ENCODE measurements at regions not wholly inside any gene's neighbourhood (a gene's known extent, or its start where the extent isn't known, plus 50 kb on each side); places are given as distances from the start of the nearest gene placed in this dataset.
"Not testable (repeated sequence)": the region's sequence is repeated elsewhere in the genome, so short reads cannot be mapped to it uniquely, and the experiment has no call there.

DNA sequence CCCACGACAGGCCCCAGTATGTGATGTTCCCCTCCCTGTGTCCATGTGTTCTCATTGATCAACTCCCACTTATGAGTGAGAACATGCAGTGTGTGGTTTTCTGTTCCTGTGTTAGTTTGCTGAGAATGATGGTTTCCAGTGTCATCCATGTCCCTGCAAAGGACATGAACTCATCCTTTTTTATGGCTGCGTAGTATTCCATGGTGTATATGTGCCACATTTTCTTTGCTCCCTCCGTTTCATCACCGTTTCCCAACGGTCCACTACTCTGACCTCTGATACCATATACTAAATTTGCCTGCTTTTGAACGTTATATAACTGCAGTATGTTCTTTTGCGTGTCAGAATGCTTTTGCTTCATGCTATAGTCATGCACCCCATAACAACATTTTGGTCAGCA is 94.0 kb upstream of the SCAF8 start:
- not testable (repeated sequence) for H3K4me3 Mint-ChIP-seq; H3K4me1 Mint-ChIP-seq; DNase-seq (ENCODE audit: low spot score in 2 of 2); ATAC-seq; H3K36me3 Mint-ChIP-seq; H3K9me3 Mint-ChIP-seq; H3K27ac Mint-ChIP-seq

DNA sequence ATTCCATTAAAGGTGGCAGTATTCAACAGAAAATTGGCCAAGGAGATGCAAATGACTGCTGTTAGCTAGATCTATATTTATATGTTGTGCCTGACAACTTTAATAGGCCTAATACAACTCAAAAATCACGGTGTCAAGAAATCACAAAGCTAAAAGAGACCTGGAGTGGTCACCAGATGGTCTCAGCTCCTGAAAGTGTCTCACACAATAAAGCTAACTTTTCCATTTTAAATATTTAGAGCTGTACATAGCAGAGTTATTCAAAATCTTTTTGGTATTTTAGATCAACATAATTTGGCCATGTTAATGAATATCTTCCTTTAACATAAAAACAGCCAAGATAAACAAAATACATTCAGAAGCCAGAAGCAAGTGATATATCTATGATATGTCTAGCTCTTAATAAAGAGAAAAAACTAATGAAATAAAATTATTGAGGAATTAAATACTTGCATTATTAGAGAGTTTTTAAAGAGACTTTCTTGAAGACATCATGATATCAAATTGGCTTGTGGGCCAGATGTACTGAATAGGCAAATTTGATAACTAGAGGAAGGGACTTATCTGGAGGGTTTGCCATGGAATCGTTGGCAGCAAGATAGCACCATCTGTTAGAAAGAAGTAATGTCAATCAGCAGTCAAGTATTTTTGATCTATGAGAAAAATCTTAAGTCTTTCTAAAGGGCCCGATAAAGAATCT is 84.9 kb upstream of the SCAF8 start:
- Mint-ChIP-seq H3K36me3 (no peaks in the 10 kb centered on the region), H3K9me3 (no peaks in the 10 kb centered on the region), H3K4me1 (no peaks in the 10 kb centered on the region), H3K27ac (no peak overlapping the region), H3K4me3 (no peak overlapping the region)
- DNase-seq (ENCODE audit: low spot score in 2 of 2) (no peak), ATAC-seq (no peak)

DNA sequence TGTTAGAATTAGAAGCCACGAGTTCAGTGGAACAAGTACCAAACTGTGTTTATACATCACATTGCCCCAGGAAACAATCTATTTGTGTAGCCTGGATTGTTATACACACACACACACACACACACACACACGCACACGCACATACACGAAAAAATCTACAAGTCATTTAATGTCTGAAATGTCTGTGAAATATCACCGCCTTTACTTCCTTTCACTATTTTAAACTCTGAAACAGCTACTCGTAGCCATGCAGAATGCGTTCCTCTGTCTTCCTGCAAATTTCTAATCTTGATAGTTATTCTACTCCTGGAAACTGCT is 84.4 kb upstream of the SCAF8 start:
- no peaks in the 10 kb centered on the region for H3K4me1 Mint-ChIP-seq
- no peak overlapping the region for H3K27ac Mint-ChIP-seq
- ATAC-seq (no peak), DNase-seq (ENCODE audit: low spot score in 2 of 2) (no peak)
- no peak overlapping the region for H3K4me3 Mint-ChIP-seq
- H3K9me3 Mint-ChIP-seq = no peaks in the 10 kb centered on the region
- H3K36me3 Mint-ChIP-seq = no peaks in the 10 kb centered on the region

DNA sequence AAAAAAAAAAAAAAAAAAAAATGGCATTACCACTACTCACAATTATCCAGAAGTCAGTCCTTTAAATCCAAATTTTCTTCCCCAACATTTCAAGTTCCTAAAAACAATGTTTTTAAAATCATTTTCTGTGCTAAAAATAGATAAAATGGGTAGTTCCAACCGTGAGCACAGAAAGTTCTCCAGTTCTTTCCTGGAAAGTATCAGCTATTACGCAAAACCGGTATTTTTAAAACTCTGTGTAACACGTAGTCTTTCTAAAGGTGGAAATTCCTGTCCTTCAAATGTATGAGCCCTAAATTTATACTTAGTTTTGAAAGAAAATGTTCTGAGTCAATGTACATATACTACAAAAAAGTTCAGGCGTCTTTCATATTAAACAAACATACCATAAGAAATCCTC is 83.5 kb upstream of the SCAF8 start:
- H3K4me3 Mint-ChIP-seq = no peak overlapping the region
- H3K4me1 Mint-ChIP-seq = no peaks in the 10 kb centered on the region
- no peak for DNase-seq (ENCODE audit: low spot score in 2 of 2)
- H3K9me3 Mint-ChIP-seq = no peaks in the 10 kb centered on the region
- no peak overlapping the region for H3K27ac Mint-ChIP-seq
- H3K36me3 Mint-ChIP-seq = no peaks in the 10 kb centered on the region
- ATAC-seq = no peak

DNA sequence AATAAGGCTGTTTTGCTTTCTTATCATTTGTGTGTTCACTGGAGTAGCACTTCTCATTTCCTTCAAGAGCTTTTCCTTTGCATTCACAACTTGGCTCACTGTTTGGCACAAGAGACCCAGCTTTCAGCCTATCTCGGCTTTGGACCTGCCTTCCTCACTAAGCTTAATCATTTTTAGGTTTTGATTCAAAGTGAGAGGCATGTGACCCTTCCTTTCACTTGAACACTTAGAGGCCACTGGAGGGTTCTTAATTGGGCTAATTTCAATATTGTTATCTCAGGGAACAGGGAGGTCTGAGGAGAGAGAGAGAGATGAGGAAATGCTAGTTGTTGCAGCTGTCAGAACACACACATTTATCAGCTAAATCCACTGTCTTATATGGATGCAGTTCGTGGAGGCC is 82.9 kb upstream of the SCAF8 start:
- Mint-ChIP-seq H3K4me3 (no peak overlapping the region), H3K9me3 (no peaks in the 10 kb centered on the region), H3K4me1 (no peaks in the 10 kb centered on the region), H3K27ac (no peak overlapping the region), H3K36me3 (no peaks in the 10 kb centered on the region)
- ATAC-seq (no peak), DNase-seq (ENCODE audit: low spot score in 2 of 2) (no peak)

DNA sequence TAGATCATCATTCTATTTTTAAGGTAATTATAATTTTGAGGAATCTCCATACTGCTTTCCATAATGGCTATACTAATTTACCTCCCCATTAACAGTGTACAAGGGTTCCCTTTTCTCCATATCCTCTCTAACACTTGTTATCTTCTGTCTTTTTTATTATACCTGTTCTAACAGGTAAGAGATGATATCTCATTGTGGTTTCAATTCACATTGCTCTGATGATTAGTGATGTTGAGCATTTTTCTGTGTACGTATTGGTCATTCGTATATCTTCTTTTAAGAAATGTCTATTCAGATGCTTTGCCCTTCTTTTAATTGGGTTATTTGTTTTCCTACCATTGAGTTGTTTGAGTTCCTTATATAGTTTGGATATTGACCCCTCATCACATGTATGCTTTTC is 81.6 kb upstream of the SCAF8 start:
- Mint-ChIP-seq H3K36me3 (no peaks in the 10 kb centered on the region), H3K9me3 (no peaks in the 10 kb centered on the region), H3K4me1 (no peaks in the 10 kb centered on the region)

DNA sequence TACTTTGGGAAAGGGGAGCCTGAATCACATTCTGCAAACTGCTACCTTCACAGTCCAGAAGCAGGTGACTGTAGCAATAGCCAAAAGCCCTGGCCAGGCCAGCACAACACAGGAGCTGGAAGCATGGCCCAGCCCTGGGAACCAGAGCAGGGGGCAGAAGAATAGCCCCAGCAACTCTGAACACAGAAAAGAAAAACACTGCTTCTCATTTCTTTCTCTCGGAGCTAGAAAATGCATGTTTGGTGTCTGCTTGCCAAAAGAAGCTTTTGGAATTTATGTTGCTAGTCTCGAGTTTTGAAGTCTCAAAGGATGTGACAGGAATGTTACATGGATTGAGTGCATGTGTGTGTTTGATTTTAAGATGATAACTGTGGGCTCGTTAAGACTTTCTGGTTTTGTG is 79.8 kb upstream of the SCAF8 start:
- DNase-seq (ENCODE audit: low spot score in 2 of 2) (no peak), ATAC-seq (no peak)
- Mint-ChIP-seq H3K4me1 (no peaks in the 10 kb centered on the region), H3K27ac (no peak overlapping the region), H3K36me3 (no peaks in the 10 kb centered on the region), H3K4me3 (no peak overlapping the region), H3K9me3 (no peaks in the 10 kb centered on the region)

More for the DNA sequence above, 81.6 kb upstream of the SCAF8 start:
- Mint-ChIP-seq H3K27ac (no peak overlapping the region), H3K4me3 (no peak overlapping the region)
- DNase-seq (ENCODE audit: low spot score in 2 of 2) (no peak), ATAC-seq (no peak)

DNA sequence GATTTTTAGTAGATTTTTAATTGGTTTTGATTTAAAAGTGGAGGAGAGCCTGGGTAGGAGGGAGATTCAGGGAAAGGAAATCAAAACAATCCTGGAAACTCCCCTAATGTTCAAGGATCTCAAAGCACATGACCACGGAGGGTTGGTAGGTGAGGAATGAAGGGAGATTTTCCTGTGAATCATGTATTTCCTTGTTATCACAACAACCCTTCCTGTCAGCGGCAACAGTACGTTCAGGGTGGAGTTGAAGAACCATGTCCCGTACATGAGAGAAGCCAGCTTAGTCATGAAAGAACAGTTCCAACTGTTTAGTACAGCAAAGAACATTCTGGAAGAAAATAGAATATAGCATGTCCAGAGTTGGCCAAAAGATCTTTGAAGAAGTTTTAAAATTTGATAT is 79.4 kb upstream of the SCAF8 start:
- H3K27ac Mint-ChIP-seq = no peak overlapping the region
- ATAC-seq = no peak
- H3K9me3 Mint-ChIP-seq = no peaks in the 10 kb centered on the region
- H3K4me1 Mint-ChIP-seq = no peaks in the 10 kb centered on the region
- DNase-seq (ENCODE audit: low spot score in 2 of 2) = no peak
- H3K4me3 Mint-ChIP-seq = no peak overlapping the region
- no peaks in the 10 kb centered on the region for H3K36me3 Mint-ChIP-seq

DNA sequence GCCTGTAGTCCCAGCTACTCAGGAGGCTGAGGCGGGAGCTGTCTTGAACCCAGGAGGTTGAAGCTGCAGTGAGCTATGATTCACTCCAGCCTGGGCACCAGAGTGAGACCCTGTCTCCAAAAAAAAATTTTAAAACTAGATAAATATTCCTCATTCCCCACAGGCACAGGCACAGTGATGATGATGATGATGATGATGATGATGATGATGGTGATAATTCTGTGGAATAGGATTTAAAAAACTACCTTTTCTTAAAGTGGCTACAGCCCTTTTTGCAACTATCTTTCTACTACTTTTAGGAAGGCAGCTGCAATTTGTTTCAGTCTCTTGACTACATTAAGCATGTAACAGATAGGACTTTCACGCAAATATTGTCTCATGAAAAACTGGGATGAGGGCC is 76.6 kb upstream of the SCAF8 start:
- Mint-ChIP-seq H3K27ac (no peak overlapping the region), H3K4me3 (no peak overlapping the region), H3K9me3 (no peaks in the 10 kb centered on the region), H3K4me1 (no peaks in the 10 kb centered on the region), H3K36me3 (no peaks in the 10 kb centered on the region)
- ATAC-seq (no peak), DNase-seq (ENCODE audit: low spot score in 2 of 2) (no peak)

DNA sequence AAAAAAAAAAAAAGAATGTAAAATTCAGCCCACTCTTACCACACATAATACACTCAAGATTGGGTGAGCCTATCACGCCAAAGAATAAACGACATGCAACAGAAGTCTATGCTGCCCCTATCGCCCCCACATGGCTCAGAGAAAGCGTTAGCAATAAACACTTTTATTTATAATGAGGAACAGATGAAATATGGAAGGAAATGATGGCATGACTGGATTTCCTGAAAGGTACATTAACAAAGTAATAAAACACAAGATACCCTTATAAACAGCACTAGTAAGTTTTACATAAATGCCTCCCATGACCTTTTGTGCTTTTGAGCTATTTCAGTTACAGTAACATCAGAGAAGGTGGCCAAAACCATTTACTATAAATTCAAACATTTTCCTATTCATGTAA is 71.4 kb upstream of the SCAF8 start:
- Mint-ChIP-seq H3K27ac (no peak overlapping the region), H3K9me3 (no peaks in the 10 kb centered on the region), H3K4me3 (no peak overlapping the region), H3K36me3 (no peaks in the 10 kb centered on the region), H3K4me1 (no peaks in the 10 kb centered on the region)
- no peak for DNase-seq (ENCODE audit: low spot score in 2 of 2)
- no peak for ATAC-seq

DNA sequence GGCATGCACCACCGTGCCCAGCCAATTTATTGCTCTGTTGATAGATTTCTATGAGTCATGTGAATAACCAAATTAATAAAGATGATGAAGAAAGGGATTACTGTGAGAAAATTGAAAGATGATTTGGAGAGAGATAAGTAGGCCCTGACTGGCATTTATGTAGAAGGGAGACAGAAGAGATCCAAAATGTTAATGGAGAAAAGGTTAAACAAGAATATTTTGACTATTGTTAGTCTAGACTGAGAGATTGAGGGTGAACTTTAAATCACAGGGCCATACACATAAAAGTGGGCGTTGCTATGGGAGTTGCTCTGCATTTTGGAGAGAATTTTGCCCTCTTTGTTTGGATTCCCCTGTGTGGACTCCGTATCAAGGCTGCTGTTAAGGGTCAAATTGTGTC is 68.9 kb upstream of the SCAF8 start:
- Mint-ChIP-seq H3K4me3 (no peak overlapping the region), H3K4me1 (no peaks in the 10 kb centered on the region), H3K36me3 (no peaks in the 10 kb centered on the region), H3K9me3 (no peaks in the 10 kb centered on the region), H3K27ac (no peak overlapping the region)
- DNase-seq (ENCODE audit: low spot score in 2 of 2) = no peak
- no peak for ATAC-seq

DNA sequence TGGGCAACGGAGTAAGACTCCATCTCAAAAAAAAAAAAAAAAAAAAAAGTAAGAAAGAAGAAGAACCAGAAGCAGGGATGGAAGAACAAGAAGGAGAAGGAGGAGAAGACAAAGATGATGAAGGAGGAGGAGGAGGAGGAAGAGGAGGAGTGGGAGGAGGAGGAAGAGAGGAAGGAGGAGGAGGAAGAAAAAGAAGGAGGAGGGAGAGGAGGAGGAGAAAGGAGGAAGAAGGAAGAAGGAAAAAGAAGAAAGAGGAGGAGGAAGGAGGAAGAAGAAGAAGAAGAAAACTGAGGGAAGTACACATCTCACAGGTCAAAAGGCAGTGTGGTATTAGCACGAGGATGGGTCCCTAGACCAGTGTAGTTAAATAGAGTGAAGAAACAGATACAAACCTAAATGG is 65.1 kb upstream of the SCAF8 start:
- ATAC-seq (no peak), DNase-seq (ENCODE audit: low spot score in 2 of 2) (no peak)
- no peaks in the 10 kb centered on the region for H3K4me1 Mint-ChIP-seq
- no peak overlapping the region for H3K4me3 Mint-ChIP-seq
- no peaks in the 10 kb centered on the region for H3K9me3 Mint-ChIP-seq
- no peak overlapping the region for H3K27ac Mint-ChIP-seq
- H3K36me3 Mint-ChIP-seq = no peaks in the 10 kb centered on the region

DNA sequence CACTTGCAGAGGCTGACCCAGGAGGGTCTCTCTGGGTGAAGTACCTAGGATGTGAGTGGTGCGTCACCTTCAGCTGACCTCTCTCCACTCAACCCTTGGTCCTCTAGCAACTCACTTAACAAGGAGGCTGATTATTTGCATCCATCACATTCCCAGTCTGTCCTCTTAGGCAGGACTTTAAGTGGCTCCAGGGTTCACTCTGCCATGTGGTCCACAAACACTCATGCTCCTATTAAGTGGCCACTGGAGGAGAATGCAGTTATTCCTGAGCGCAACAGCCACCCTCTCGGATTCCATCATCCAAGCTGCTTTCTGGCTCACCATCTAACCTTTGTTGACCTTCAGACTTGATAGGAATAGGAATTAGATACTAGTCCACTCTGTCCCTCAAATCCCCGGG is 61.1 kb upstream of the SCAF8 start:
- Mint-ChIP-seq H3K36me3 (no peaks in the 10 kb centered on the region), H3K4me1 (no peaks in the 10 kb centered on the region), H3K4me3 (no peak overlapping the region), H3K9me3 (no peaks in the 10 kb centered on the region), H3K27ac (no peak overlapping the region)
- DNase-seq (ENCODE audit: low spot score in 2 of 2) (no peak), ATAC-seq (no peak)

DNA sequence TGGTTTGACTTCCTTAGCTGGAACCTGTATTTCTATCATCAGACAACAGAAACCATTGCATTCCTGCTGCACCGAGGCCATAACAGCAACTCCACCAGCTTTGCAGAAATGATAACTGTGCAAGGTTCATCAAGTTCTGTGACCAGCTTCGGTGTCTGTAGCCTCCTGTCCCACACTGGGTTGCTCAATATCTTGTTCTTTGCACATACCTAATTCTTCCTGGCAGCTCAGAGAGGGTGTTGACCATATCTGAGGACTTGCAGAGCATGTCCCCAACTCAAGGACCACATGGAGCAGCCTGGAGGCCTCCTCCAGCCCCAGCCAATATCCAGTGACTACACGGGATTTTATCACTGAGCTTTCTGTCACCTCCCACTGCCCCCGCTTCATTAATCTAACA is 59.3 kb upstream of the SCAF8 start:
- H3K4me3 Mint-ChIP-seq = no peak overlapping the region
- H3K27ac Mint-ChIP-seq = no peak overlapping the region
- H3K4me1 Mint-ChIP-seq = no peaks in the 10 kb centered on the region
- DNase-seq (ENCODE audit: low spot score in 2 of 2) = no peak
- ATAC-seq = no peak
- H3K36me3 Mint-ChIP-seq = no peaks in the 10 kb centered on the region
- no peaks in the 10 kb centered on the region for H3K9me3 Mint-ChIP-seq

DNA sequence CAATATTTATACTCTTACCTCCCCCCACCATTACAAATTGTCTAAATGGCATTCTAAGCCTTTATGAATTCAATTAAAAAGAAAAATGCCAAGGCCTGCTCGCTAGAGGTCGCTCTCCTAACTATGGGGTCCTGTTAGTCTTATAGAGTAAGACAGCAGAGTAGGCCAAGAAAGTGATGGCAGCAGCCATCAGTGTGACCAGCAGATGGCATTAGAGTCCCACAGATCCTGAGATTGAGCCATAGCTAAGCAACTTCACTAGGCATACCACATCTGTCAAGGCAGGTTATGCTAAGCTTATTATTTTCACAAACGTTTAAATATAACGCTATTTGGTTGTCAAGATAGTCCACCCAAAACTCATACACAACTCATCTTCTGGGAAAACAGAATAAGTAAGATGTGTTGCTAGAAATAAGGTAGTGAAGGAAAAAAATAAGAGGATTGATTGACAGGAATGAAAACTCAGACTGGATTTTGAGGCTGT is 57.6 kb upstream of the SCAF8 start:
- DNase-seq (ENCODE audit: low spot score in 2 of 2) (peak; percentile 70 to 89), ATAC-seq (peak; percentile 99)
- H3K9me3 Mint-ChIP-seq = no peaks in the 10 kb centered on the region
- no peaks in the 10 kb centered on the region for H3K36me3 Mint-ChIP-seq
- no peak overlapping the region for H3K4me3 Mint-ChIP-seq
- H3K4me1 Mint-ChIP-seq = no peaks in the 10 kb centered on the region
- no peak overlapping the region for H3K27ac Mint-ChIP-seq

DNA sequence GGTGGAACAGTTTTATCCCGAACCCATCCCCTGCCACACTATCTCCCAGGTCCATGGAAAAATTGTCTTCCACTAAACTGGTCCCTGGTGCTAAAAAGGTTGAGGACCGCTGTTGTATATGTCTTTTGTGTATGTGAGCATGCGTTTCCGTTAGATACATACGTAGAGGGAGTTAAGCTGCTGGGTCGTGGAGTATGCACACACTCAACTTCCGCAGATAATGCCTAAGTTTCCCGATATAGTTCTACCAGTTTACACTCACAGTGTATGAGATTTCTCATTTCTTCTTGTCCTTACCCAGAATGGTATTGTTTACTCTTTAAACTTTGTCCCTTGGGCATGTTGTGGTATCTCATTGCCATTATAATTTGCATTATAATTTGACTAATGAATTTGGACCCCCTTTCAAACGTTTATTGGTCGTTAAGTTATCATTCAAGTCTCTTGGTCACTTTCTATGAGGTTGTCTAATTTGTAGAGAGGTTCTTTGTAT is 50.5 kb upstream of the SCAF8 start:
- H3K27ac Mint-ChIP-seq = no peak overlapping the region
- H3K4me3 Mint-ChIP-seq = no peak overlapping the region
- H3K36me3 Mint-ChIP-seq = no peaks in the 10 kb centered on the region
- peaks cover 14% of the 10 kb centered on the region for H3K4me1 Mint-ChIP-seq
- ATAC-seq = no peak
- peak in 1 of 2 donors; percentile 35 for DNase-seq (ENCODE audit: low spot score in 2 of 2)
- no peaks in the 10 kb centered on the region for H3K9me3 Mint-ChIP-seq

Data from stimulated activated effector memory CD8-positive, alpha-beta T cell treated with anti-CD3 and anti-CD28 coated beads, Interleukin-12 subunit alpha, Interleukin-12 subunit beta, amount 100 ng/mL, for 72 hours (primary cell).